GM19328 (cell line): ENCODE measurements at regions not wholly inside any gene's neighbourhood (a gene's known extent, or its start where the extent isn't known, plus 50 kb on each side); places are given as distances from the start of the nearest gene placed in this dataset.

Experiments used
- ATAC-seq: cut with Tn5 transposase; IDR thresholded peaks from one replicate; pipeline ENCODE4 v1.9.1; 2021; ENCODE audit warnings: mild to moderate bottlenecking, moderate library complexity; ENCODE audit not compliant: unreplicated experiment

DNA sequence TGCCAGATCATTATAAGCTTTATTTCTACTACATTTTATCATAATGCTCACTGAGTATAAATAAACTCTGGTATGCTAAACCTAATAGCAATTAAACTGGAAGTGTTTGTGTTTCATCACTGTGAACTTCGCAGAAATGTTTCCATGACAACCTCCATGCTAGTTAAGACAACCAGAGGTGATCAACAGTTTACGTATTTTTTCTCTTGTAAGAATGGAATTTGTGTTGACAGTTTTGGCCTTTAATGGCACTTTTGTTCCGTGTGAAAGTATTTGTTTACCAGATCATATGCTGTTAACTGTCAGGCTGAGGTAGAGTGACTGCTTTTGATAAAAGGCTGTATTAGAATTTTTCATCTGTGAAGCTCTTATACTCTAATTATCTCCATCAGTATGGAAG, 212.1 kb upstream of the PPP1R3A start:
- ATAC-seq = no peak

GRCh38 chr7:114128880-114129279, 210.1 kb upstream of the PPP1R3A start:
- no peak for ATAC-seq

DNA sequence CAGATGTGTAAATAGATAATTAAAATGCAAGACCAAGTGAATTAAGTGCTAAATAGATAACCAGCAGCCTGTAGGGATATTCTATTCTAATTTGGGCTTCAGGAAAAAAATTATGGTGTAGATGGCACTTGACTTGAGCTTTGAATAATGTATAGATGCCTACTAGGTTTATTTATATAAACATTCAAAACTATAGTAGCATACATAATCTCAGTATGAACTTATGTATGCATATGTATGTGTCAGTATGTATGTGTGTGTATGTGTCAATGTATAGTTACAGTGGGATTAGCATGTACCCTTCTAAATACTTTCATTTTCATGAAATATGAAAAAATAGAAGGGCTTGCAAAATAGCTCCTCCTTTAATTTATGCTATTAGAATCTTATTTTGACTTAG, 207.3 kb upstream of the PPP1R3A start:
- ATAC-seq = no peak

DNA sequence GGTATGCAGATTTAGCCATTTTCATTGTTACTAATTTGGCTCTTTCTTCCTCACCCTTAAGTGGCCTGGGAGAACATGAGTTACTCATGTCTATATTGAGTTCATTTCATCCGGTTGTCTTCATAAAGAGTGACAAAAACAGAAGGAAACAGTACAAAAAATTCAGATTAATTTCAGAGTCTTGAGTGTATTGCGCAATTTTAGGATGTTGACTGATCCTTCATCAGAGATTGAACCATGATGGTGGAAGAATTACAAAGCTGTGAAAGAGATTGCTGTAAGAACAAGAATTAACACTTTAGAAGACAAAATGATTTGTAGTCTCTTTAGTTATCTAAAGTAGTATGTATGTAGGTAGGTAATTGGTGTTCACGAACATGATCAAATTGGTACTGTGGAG, 194.0 kb upstream of the PPP1R3A start:
- ATAC-seq = no peak

DNA sequence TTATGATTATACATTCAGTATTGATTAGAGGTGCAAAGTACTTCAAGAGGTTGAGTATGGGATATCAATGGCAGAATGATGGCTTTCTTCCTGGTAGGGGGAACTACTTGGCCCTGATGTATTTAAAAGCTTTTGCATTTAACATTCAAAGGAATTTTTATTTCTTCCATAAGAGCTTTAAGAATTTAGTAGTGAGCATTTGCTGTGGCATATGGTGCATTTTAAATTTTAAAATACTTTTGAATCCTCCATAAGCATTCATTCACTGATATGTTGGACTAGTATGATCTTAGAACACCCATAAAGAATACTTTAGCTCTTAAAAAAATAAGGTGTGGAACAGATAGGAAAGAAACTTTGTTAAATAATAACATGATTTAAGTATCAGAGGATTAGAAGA, 191.9 kb upstream of the PPP1R3A start:
- no peak for ATAC-seq

- no peak for ATAC-seq
These were observed 190.9 kb upstream of the PPP1R3A start for GRCh38 chr7:114109721-114110120.

DNA sequence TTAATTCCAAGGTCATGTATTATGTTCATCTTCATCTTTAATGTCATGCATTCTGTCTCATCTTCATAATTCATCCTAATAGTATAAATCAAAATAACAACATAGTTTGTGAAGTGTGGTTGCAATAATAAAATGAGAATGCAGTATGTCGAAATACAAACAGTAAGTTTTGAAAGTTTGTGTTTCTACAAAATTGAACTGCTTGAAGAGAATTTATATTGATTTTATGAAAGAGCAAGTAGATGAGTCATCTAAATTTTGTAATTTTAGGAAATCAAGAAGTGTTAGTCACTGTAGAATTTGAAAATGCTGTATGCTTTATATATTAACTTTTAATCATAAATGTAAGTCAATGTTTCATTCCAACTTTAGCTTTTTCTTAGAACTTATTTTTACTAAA, 190.5 kb upstream of the PPP1R3A start:
- no peak for ATAC-seq

DNA sequence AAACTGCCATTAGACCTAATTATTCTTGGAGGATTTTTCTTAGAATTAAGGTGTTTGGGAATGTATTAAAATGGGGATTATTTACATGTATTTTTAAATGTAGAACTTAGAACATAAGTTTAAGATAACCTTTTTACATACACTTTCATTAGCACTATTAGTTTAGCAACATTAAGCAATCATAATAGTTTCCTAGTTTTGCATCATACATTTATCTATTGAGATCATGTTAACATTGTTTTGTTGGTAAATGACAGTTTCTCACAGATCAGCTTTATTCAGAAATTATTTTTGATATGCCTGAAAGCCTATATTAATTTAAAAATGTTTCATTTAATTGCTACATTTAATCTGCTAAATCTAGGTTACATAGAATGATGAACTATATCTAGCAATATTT, 189.7 kb upstream of the PPP1R3A start:
- no peak for ATAC-seq

GRCh38 chr7:114107522-114107921, 188.7 kb upstream of the PPP1R3A start:
- ATAC-seq = no peak

DNA sequence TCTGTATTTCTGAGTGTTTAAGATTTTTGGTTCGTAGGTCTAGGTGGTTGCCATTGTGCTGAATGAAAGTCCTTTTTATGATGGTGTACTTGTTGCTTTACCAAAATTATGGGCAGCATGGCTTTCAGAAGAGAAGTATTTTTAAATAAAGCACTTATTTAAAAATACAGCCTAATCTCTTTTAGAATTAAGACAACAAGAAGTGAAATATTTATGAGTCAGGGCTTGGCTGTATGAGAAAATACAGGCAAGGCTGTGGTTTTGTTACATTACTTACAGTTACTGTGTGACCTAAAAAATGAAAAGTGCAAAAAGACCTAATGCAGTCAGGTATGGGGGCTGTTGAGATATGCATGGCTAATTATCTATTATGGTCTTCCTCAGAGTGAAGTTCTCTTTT, 185.2 kb upstream of the PPP1R3A start:
- ATAC-seq = no peak

DNA sequence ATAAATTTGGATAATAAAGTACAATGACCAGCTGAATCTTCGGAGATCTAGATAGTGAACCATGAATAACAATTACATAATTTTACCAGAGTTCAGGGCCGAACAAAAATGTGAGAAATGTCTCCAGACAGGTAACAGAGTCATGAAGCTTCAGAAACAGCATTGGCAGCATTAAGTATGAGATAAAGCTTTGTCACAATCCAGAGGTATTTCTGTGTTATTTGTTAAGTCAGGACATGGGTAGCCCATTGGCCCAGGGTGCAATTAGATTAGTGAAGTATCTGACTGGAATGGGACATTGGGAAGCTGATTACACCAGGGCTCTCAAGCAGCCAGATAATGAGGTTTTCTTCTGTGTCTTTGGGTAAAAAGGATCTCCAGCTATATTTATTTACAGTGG, 184.2 kb upstream of the PPP1R3A start:
- ATAC-seq = no peak

- ATAC-seq = no peak
These were observed 183.3 kb upstream of the PPP1R3A start for GRCh38 chr7:114102131-114102530.

- ATAC-seq = no peak
These were observed 182.0 kb upstream of the PPP1R3A start for GRCh38 chr7:114100810-114101209.

- no peak for ATAC-seq
These were observed 180.5 kb upstream of the PPP1R3A start for GRCh38 chr7:114099337-114099736.

DNA sequence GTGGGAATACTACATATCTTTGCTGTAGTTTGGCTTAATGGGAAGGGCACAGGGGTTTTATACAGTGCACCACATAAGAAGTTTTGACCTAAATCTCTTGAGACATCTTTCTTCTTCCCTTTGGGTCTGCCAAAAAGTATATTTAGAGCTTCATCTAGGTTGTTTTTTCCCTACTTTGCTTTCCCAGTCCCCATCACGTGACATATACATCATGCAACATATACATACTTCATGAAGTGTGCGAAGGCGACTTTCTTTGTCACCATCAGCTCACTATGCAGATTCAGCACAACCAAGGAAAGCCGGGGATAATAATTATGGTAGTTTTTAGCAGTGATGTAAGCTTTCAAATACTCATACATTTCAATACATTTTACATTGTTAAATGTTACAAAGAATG, 177.1 kb upstream of the PPP1R3A start:
- no peak for ATAC-seq

DNA sequence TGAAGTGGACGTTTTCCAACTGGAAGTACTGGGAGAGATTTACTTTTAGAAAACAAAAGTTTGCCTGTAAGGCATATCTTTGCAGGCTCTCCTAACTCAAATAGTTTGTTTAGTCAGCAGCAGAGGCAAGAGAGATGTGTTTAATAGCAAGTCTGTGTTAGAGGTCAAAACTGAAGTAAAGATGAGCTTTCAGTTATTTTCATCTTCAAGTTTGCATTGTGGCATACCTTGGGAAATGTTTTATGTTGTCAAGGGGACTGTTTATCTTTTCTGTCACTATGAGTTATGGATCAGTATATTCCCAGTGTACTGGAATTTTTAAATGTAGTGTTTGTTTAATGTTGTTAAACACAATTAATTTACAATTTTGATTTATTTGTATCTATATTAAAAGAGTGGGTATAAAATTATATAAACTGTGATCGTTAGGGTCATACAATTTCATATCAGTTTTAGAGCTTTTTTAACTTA, 169.7 kb upstream of the PPP1R3A start:
- ATAC-seq = no peak

GRCh38 chr7:114087653-114088469, 169.1 kb upstream of the PPP1R3A start:
- no peak for ATAC-seq

DNA sequence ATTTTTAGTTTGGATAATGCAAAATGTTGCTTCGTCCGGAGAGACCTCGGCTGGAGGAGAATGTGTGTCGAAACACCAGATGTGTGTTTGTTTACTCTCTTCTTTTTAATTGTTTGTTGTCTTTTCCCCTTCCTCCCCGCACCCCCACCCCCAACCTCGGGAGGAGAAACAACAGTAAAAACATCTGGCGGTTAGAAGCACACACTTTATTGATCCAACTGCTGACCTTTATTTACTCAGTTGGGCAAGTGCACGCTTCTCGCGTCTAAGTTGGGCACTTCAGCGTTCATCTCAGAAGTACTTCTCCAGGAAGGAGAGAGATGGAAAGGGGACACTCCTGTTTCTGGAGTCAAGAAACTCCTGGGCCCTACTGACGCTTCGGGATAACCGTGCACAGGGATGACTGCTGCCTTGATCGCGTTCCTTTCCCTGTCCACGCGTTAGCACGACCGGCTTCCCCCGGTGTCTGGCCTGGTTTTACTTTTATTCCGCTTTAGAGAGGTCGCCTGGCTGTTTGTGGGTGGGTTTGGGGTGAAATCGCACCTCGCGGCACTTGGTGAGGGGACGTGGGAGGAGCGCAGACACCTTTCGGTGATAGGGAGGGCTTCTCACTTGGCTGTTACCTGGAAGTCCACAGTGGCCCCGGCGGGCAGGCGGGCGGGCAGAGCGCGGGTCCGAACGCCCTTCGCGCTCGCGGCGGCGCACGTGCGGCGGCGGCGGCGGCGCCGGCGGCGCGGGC, 168.3 kb upstream of the PPP1R3A start:
- ATAC-seq = no peak

DNA sequence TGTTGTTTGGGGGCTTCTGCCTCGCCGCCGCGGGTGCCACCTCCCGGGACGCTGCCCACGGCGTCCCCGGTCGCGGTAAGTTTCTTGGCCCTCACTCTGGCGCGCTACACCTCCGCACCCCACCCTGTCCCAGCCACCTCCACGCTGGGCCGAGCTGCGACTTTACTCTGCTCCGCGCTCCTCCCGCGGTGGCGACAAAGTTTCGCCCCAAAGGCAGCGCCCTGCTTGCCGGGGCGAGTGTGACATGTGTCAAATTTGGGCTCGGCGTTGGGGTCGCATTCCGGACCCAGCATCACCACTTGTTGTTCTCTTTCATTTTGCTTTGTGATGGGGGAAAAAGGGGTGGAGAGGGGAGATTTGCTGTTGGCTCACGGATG, 167.7 kb upstream of the PPP1R3A start:
- no peak for ATAC-seq

DNA sequence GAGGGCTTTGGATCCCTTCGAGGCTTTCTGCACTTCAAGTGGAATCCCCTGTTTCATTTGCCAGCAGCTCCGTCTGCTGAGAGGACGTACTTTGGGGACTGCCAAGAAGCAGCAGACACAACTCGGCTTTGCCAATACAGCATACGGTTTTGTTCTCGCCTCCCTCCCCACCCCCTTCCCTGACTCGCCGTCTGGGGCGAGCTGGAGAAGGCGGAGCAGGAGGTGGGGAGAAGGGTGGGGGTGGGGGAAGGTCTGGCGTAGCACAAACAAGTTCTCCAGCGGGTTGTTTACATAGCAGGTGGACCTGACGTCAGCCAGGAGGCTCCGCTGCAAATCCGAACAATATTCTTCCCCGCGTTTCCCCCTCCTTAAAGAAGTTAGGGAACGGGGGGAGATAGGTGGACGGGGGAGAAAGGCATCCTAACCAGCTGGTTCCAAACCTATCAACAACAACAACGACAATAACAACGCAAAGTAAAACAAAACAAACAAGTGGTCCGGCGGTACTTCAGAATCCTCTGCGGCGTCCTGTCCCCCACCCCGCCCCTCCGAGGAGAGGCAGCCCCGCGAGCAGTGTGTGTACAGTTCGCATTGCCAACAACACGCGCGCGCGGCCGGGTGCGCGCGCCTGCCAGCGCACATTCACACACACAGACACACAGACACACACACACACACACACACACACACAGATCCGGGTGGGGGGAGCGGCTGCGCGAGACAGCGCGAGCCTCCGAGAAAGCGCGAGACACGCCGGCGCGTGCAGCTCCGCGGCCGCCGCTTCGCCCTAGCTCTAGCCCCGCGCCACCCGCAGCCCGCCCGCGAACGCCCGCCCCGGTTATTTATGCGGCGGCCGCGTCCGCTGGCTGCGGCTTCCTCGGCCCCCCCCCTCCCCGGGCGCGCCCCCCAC, 167.0 kb upstream of the PPP1R3A start:
- ATAC-seq = no peak

DNA sequence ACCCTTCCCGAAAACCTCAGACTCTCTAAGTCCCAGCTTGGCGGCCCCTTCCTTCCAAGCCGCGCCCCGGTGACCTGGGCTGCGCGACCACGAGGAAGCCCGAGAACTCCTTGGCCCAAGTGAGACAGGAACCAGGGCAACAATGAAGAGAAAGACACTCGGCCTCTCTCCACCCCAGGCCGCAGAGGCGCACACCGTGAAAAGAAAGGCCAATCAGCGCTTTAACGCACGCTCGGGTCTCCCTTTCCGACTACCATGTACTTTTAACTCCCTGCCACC, 166.4 kb upstream of the PPP1R3A start:
- ATAC-seq = no peak
